Activated CD4-positive, alpha-beta T cell treated with anti-CD3 and anti-CD28 coated beads, Interleukin-2, amount 10 ng/mL, durations not matched to agents 24 days and 14 days (primary cell): ENCODE measurements at regions not wholly inside any gene's neighbourhood (a gene's known extent, or its start where the extent isn't known, plus 50 kb on each side); places are given as distances from the start of the nearest gene placed in this dataset.
"Not testable (repeated sequence)": the region's sequence is repeated elsewhere in the genome, so short reads cannot be mapped to it uniquely, and the experiment has no call there.

ENCODE experiments used
- DNase-seq: peaks from one replicate; pipeline ENCODE4 v3.0.0; 2022
- H3K27ac Mint-ChIP-seq: one replicate; pipeline ENCODE4 v1.8.0; 2022; ENCODE audit warnings: mild to moderate bottlenecking, mixed read lengths
- H3K27me3 Mint-ChIP-seq: one replicate; pipeline ENCODE4 v1.8.0; 2022; ENCODE audit warnings: mixed read lengths
- H3K36me3 Mint-ChIP-seq: one replicate; pipeline ENCODE4 v1.8.0; 2022; ENCODE audit warnings: low read depth, mild to moderate bottlenecking, mixed read lengths
- H3K4me1 Mint-ChIP-seq: one replicate; pipeline ENCODE4 v1.8.0; 2021; ENCODE audit warnings: mixed read lengths
- H3K4me3 Mint-ChIP-seq: one replicate; pipeline ENCODE4 v1.8.0; 2022; ENCODE audit warnings: mild to moderate bottlenecking, moderate library complexity, mixed read lengths
- H3K9me3 Mint-ChIP-seq: one replicate; pipeline ENCODE4 v1.8.0; 2021; ENCODE audit warnings: mixed read lengths
- intact Hi-C: fragments of 100-400 bp; cut with micrococcal nuclease; formaldehyde crosslinking; loops from one replicate; pipeline ENCODE4 v1.15.1; 2023

GRCh38 chr11:105393326-105393725 lies 216.5 kb upstream of the GRIA4 start:
- H3K4me3 Mint-ChIP-seq, result no peak overlapping the region
- H3K4me1 Mint-ChIP-seq, result no peaks in the 10 kb centered on the region
- intact Hi-C loops, result no loop called here
- no peak overlapping the region for H3K27ac Mint-ChIP-seq
- H3K36me3 Mint-ChIP-seq, result no peaks in the 10 kb centered on the region
- DNase-seq, result no peak
- H3K9me3 Mint-ChIP-seq, result no peaks in the 10 kb centered on the region
- H3K27me3 Mint-ChIP-seq, result no peaks in the 10 kb centered on the region

GRCh38 chr11:105392556-105392955 lies 217.3 kb upstream of the GRIA4 start:
- Mint-ChIP-seq H3K36me3 (no peaks in the 10 kb centered on the region), H3K27ac (no peak overlapping the region), H3K4me1 (no peaks in the 10 kb centered on the region), H3K9me3 (no peaks in the 10 kb centered on the region), H3K4me3 (no peak overlapping the region), H3K27me3 (no peaks in the 10 kb centered on the region)
- intact Hi-C loops, result no loop called here
- no peak for DNase-seq

GRCh38 chr11:105389952-105390351 lies 219.9 kb upstream of the GRIA4 start:
- intact Hi-C loops, result no loop called here
- Mint-ChIP-seq H3K36me3 (no peaks in the 10 kb centered on the region), H3K27ac (no peak overlapping the region), H3K4me1 (no peaks in the 10 kb centered on the region), H3K27me3 (no peaks in the 10 kb centered on the region), H3K4me3 (no peak overlapping the region), H3K9me3 (no peaks in the 10 kb centered on the region)
- DNase-seq, result no peak

- intact Hi-C loops, result no loop called here
- H3K9me3 Mint-ChIP-seq, result no peaks in the 10 kb centered on the region
- H3K36me3 Mint-ChIP-seq, result no peaks in the 10 kb centered on the region
- no peaks in the 10 kb centered on the region for H3K4me1 Mint-ChIP-seq
- H3K27ac Mint-ChIP-seq, result no peak overlapping the region
- no peak overlapping the region for H3K4me3 Mint-ChIP-seq
- DNase-seq, result no peak
- no peaks in the 10 kb centered on the region for H3K27me3 Mint-ChIP-seq
Measured at GRCh38 chr11:105388006-105388405, 221.9 kb upstream of the GRIA4 start.

GRCh38 chr11:105381941-105382340 lies 227.9 kb upstream of the GRIA4 start:
- Mint-ChIP-seq H3K4me1 (no peaks in the 10 kb centered on the region), H3K9me3 (no peaks in the 10 kb centered on the region), H3K36me3 (no peaks in the 10 kb centered on the region), H3K27me3 (no peaks in the 10 kb centered on the region), H3K4me3 (no peak overlapping the region), H3K27ac (no peak overlapping the region)
- DNase-seq, result no peak
- intact Hi-C loops, result no loop called here

DNA sequence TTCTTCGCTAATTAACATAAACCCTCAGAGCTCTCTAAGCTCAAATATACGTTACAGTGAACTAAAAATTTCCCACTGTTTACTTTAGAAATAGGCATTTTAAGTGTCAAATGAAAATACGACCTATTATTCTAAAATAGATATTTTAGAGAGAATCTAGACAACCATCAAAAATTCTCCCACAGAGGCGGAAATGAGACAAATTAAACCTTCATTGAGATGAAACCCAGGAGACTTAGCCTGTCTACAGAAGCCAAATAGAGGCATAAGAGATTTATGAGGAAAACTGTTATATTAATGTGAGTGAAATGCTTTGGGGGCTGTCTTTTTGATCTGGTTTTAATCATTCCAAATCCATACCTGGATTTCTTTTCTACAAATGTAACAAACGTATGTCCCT lies 232.0 kb upstream of the GRIA4 start:
- H3K36me3 Mint-ChIP-seq, result no peaks in the 10 kb centered on the region
- H3K27me3 Mint-ChIP-seq, result no peaks in the 10 kb centered on the region
- H3K4me3 Mint-ChIP-seq, result no peak overlapping the region

DNA sequence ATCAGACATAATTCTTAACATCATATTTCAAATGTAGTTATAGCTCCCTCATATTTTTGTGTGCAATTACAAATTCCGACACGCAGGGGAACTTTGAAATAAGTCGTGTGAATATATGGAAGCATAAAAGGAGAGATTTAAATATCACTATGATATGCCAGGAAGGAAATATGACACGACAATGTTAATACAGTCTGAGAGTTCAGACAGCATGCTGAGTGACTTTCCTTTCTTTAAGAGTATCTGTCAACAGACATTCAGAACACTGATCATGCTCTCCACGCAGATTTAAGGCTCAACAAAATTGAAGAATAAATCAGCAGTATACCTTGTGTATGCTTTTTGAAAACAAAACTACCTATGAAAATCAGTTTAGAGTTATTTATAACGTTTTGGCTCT lies 232.6 kb upstream of the CARD18 start:
- intact Hi-C loops, result no loop called here
- Mint-ChIP-seq H3K9me3 (peaks cover 10% of the 10 kb centered on the region), H3K4me1 (no peaks in the 10 kb centered on the region), H3K27me3 (no peaks in the 10 kb centered on the region), H3K4me3 (no peak overlapping the region), H3K27ac (no peak overlapping the region), H3K36me3 (no peaks in the 10 kb centered on the region)
- DNase-seq, result no peak

More for the DNA sequence above, 232.0 kb upstream of the GRIA4 start:
- no peak overlapping the region for H3K27ac Mint-ChIP-seq
- no peak for DNase-seq
- peaks cover 10% of the 10 kb centered on the region for H3K9me3 Mint-ChIP-seq
- H3K4me1 Mint-ChIP-seq, result no peaks in the 10 kb centered on the region
- intact Hi-C loops, result no loop called here

GRCh38 chr11:105371311-105371710 lies 231.7 kb upstream of the CARD18 start:
- Mint-ChIP-seq H3K4me1 (no peaks in the 10 kb centered on the region), H3K9me3 (peaks cover 8% of the 10 kb centered on the region), H3K27me3 (no peaks in the 10 kb centered on the region), H3K4me3 (no peak overlapping the region), H3K36me3 (no peaks in the 10 kb centered on the region), H3K27ac (no peak overlapping the region)
- no peak for DNase-seq
- intact Hi-C loops, result no loop called here

GRCh38 chr11:105368711-105369110 lies 229.1 kb upstream of the CARD18 start:
- no peak for DNase-seq
- H3K4me1 Mint-ChIP-seq, result no peaks in the 10 kb centered on the region
- no peaks in the 10 kb centered on the region for H3K9me3 Mint-ChIP-seq
- H3K27ac Mint-ChIP-seq, result no peak overlapping the region
- no peak overlapping the region for H3K4me3 Mint-ChIP-seq
- intact Hi-C loops, result no loop called here
- H3K36me3 Mint-ChIP-seq, result no peaks in the 10 kb centered on the region
- H3K27me3 Mint-ChIP-seq, result no peaks in the 10 kb centered on the region

DNA sequence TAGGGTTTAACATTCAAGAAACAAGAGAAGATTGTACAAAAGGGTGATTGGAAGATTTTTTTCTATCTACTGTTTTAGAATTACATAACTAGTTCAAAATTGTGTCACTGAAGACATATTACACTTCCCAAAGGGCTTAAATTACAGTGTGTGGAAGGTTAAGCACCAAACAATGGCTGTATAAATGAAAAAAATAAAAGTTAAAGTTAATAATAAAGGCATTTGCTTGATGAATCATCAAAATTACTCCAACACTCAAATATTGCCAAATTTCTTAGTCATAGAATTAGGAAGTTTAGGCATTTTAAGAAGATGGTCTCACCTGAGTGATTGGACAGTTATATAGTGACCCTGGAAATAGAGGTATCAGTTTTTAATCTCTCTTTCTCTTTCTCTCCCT lies 227.6 kb upstream of the CARD18 start:
- Mint-ChIP-seq H3K4me3 (no peak overlapping the region), H3K36me3 (no peaks in the 10 kb centered on the region), H3K9me3 (no peaks in the 10 kb centered on the region), H3K4me1 (no peaks in the 10 kb centered on the region), H3K27me3 (no peaks in the 10 kb centered on the region), H3K27ac (no peak overlapping the region)
- no peak for DNase-seq
- intact Hi-C loops, result no loop called here

GRCh38 chr11:105361651-105362050 lies 222.1 kb upstream of the CARD18 start:
- intact Hi-C loops, result no loop called here
- Mint-ChIP-seq H3K9me3 (no peaks in the 10 kb centered on the region), H3K4me3 (no peak overlapping the region), H3K36me3 (no peaks in the 10 kb centered on the region), H3K27me3 (no peaks in the 10 kb centered on the region), H3K27ac (no peak overlapping the region), H3K4me1 (no peaks in the 10 kb centered on the region)
- no peak for DNase-seq

DNA sequence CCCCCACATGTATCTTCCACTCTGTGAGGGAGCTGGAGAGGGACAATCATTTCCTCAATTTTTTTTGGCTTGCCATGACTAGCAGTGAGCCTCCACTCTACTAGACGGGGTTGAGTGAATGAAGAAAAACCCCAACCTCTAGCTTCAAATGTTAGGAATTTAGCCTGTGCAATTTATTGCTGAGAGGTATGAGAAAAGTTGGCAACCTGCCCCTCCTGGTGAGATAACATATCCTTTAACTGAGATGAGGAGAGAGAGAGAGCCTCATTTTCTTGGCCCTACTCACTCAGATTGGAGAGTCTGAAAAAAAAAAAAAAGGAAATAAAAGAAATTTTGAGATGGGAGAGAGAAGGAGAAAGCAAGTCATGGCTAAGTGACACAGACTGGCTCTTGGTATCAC lies 218.2 kb upstream of the CARD18 start:
- DNase-seq, result no peak
- H3K9me3 Mint-ChIP-seq, result no peaks in the 10 kb centered on the region
- no peaks in the 10 kb centered on the region for H3K36me3 Mint-ChIP-seq
- no peaks in the 10 kb centered on the region for H3K4me1 Mint-ChIP-seq
- H3K4me3 Mint-ChIP-seq, result no peak overlapping the region
- H3K27ac Mint-ChIP-seq, result no peak overlapping the region
- intact Hi-C loops, result no loop called here
- H3K27me3 Mint-ChIP-seq, result no peaks in the 10 kb centered on the region

DNA sequence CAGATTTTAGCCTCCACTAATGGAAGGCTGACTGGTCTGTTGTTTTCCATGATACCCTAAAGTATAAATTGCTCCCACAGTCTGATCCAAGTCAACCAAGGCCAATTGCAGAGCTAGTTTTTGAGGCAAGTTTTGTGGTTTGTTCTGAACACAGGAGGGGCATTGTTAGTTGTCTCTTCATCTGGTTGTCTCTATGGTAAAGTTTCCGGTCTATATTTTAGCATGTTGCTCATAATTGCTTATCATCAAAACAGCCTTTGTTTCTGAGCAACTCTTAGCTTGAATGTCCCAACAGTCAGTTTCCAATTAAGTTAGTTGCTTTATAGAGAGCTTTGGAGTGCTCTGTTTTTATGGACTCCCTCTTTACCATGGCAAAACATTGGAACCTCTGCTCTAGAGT lies 217.6 kb upstream of the CARD18 start:
- no peaks in the 10 kb centered on the region for H3K36me3 Mint-ChIP-seq
- no peaks in the 10 kb centered on the region for H3K4me1 Mint-ChIP-seq
- H3K9me3 Mint-ChIP-seq, result no peaks in the 10 kb centered on the region
- H3K27me3 Mint-ChIP-seq, result no peaks in the 10 kb centered on the region
- DNase-seq, result no peak
- no peak overlapping the region for H3K27ac Mint-ChIP-seq
- no peak overlapping the region for H3K4me3 Mint-ChIP-seq
- intact Hi-C loops, result no loop called here

GRCh38 chr11:105349867-105350266 lies 210.3 kb upstream of the CARD18 start:
- H3K4me3 Mint-ChIP-seq, H3K27ac Mint-ChIP-seq, intact Hi-C loops, H3K36me3 Mint-ChIP-seq, H3K4me1 Mint-ChIP-seq, H3K27me3 Mint-ChIP-seq, DNase-seq, H3K9me3 Mint-ChIP-seq: not testable (repeated sequence)

DNA sequence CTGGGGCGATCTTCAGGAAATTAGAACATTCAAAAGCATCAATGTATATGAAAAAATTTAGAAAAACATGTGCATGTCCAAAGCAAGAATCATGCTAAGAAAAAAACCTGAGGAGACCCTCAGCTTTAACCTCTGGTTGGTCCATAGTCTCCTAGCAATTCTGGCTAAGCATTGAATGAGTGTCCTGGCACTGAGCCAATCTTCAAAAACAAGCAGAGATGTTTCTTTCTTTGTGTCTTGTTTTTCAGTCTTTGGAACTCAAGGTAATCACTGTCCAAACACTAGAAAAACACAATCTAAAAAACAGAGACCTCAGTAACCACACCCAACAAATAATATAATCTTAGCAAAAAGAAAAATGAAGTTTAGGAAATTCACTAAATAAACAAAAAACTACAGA lies 205.4 kb upstream of the CARD18 start:
- H3K4me3 Mint-ChIP-seq, result no peak overlapping the region
- DNase-seq, result no peak
- H3K9me3 Mint-ChIP-seq, result no peaks in the 10 kb centered on the region
- intact Hi-C loops, result no loop called here
- no peaks in the 10 kb centered on the region for H3K27me3 Mint-ChIP-seq
- no peaks in the 10 kb centered on the region for H3K4me1 Mint-ChIP-seq
- no peaks in the 10 kb centered on the region for H3K36me3 Mint-ChIP-seq
- H3K27ac Mint-ChIP-seq, result no peak overlapping the region
